GM23248 (cell line): ENCODE measurements at regions not wholly inside any gene's neighbourhood (a gene's known extent, or its start where the extent isn't known, plus 50 kb on each side); places are given as distances from the start of the nearest gene placed in this dataset.

ENCODE experiments used
- EZH2 ChIP-seq: fragments of 200-600 bp; sonication (generic); IDR thresholded peaks from 2 replicates; pipeline ENCODE4 v1.6.1; 2018; ENCODE audit warnings: antibody characterized with exemption, mild to moderate bottlenecking; ENCODE audit not compliant: insufficient read depth, poor library complexity, severe bottlenecking
- EZH2phosphoT487 ChIP-seq: fragments of 200-600 bp; sonication (generic); IDR thresholded peaks from 2 replicates; pipeline ENCODE4 v1.6.1; 2018; ENCODE audit warnings: antibody characterized with exemption, moderate library complexity, mild to moderate bottlenecking, low read depth; ENCODE audit not compliant: insufficient read depth

DNA sequence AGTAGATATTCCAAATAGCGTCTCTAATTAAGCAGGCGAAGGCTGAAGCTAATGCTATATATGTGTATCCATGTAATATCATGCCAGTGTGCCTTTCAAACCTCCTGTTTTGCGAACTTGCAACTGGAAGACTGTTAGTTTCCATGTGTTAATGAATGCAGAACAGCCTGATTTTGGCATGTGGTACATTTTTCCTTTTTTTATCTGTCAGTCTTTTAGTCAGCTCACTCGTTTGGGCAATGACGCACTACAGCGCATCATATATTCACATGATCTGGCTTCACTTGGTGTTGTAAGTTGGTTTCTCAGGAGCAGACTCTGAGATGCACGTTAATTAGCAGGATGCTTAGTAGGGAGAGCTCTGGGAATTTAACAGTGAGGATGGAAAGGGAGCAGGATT, 210.4 kb upstream of the CA10 start:
- TF ChIP-seq EZH2 (no peak), EZH2phosphoT487 (no peak)
